ENCODE measurements at regions not wholly inside any gene's neighbourhood (a gene's known extent, or its start where the extent isn't known, plus 50 kb on each side); places are given as distances from the start of the nearest gene placed in this dataset.

- Histone ChIP-seq H3K27me3 (no peaks in the 10 kb centered on the region), H3K9me3 (no peaks in the 10 kb centered on the region), H3K36me3 (no peaks in the 10 kb centered on the region), H3K4me3 (replicated peaks in 1 of 3) (no peak overlapping the region), H3K27ac (no peak overlapping the region), H3K4me1 (no peaks in the 10 kb centered on the region)
- WGBS, 2 donors: 78 to 81% methylated on average over 2 of the region's 2 CpGs
- no peak for DNase-seq
- intact Hi-C loops (cut with DNase I): loop anchor here (10.0 kb wide), 1 partner anchor 141 kb away; no protein-coding TSS in a partner anchor
- TF ChIP-seq, protein P1, sequence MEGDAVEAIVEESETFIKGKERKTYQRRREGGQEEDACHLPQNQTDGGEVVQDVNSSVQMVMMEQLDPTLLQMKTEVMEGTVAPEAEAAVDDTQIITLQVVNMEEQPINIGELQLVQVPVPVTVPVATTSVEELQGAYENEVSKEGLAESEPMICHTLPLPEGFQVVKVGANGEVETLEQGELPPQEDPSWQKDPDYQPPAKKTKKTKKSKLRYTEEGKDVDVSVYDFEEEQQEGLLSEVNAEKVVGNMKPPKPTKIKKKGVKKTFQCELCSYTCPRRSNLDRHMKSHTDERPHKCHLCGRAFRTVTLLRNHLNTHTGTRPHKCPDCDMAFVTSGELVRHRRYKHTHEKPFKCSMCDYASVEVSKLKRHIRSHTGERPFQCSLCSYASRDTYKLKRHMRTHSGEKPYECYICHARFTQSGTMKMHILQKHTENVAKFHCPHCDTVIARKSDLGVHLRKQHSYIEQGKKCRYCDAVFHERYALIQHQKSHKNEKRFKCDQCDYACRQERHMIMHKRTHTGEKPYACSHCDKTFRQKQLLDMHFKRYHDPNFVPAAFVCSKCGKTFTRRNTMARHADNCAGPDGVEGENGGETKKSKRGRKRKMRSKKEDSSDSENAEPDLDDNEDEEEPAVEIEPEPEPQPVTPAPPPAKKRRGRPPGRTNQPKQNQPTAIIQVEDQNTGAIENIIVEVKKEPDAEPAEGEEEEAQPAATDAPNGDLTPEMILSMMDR (IDR thresholded peaks at IDR 0.05): no peak
- no peak for TF ChIP-seq POLR2A (IDR thresholded peaks at IDR 0.05)
Measured at GRCh38 chr20:20903773-20904500, 191.5 kb upstream of the RALGAPA2 start.

- 56 to 61% methylated on average over 4 of the region's 4 CpGs for WGBS, 2 donors
- H3K36me3 ChIP-seq: no peaks in the 10 kb centered on the region
- H3K4me3 ChIP-seq (replicated peaks in 1 of 3): no peak overlapping the region
- DNase-seq: no peak
- H3K27ac ChIP-seq: no peak overlapping the region
- peaks cover 23 to 25% of the 10 kb centered on the region in 2 donors for H3K4me1 ChIP-seq
- no peaks in the 10 kb centered on the region for H3K27me3 ChIP-seq
- H3K9me3 ChIP-seq: no peaks in the 10 kb centered on the region
- TF ChIP-seq, protein P1 (IDR thresholded peaks at IDR 0.05): no peak
- TF ChIP-seq POLR2A (IDR thresholded peaks at IDR 0.05): no peak
- intact Hi-C loops (cut with DNase I): no loop called here
Measured at GRCh38 chr20:20897922-20898321, 185.5 kb upstream of the RALGAPA2 start.

- intact Hi-C loops (cut with DNase I): no loop called here
- Histone ChIP-seq H3K27ac (no peak overlapping the region), H3K4me1 (peaks cover 24 to 25% of the 10 kb centered on the region in 2 donors), H3K36me3 (no peaks in the 10 kb centered on the region), H3K27me3 (no peaks in the 10 kb centered on the region), H3K4me3 (replicated peaks in 1 of 3) (no peak overlapping the region), H3K9me3 (no peaks in the 10 kb centered on the region)
- no peak for TF ChIP-seq POLR2A (IDR thresholded peaks at IDR 0.05)
- TF ChIP-seq, protein P1 (IDR thresholded peaks at IDR 0.05): no peak
- no peak for DNase-seq
Measured at GRCh38 chr20:20897145-20897544, 184.7 kb upstream of the RALGAPA2 start.

DNA sequence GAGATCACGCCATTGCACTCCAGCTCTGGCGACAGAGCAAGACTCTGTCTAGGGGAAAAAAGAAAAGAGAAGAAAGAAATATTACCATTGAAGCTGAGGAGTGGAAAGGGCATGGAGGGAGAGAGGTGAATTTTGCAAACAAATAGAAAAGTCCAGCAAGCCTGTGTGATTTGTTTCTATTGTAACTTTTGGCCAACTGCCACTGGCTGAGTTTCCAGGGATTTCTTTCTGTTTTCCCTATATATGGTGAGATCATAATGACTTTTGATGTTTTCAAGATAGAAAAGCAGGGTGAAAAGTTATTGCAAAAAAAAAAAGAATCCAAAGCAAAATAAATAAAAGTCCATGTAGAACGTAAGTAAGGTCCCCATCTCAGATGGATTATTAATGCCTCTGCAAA is 184.2 kb upstream of the RALGAPA2 start:
- no peak overlapping the region for H3K4me3 ChIP-seq (replicated peaks in 1 of 3)
- DNase-seq: no peak
- H3K9me3 ChIP-seq: no peaks in the 10 kb centered on the region
- peaks cover 24 to 25% of the 10 kb centered on the region in 2 donors for H3K4me1 ChIP-seq
- H3K27ac ChIP-seq: no peak overlapping the region
- no peaks in the 10 kb centered on the region for H3K36me3 ChIP-seq
- WGBS, 2 donors: 75 to 82% methylated on average over 3 of the region's 3 CpGs
- H3K27me3 ChIP-seq: no peaks in the 10 kb centered on the region
- intact Hi-C loops (cut with DNase I): no loop called here
- TF ChIP-seq, protein P1 (IDR thresholded peaks at IDR 0.05): no peak
- TF ChIP-seq POLR2A (IDR thresholded peaks at IDR 0.05): no peak

DNA sequence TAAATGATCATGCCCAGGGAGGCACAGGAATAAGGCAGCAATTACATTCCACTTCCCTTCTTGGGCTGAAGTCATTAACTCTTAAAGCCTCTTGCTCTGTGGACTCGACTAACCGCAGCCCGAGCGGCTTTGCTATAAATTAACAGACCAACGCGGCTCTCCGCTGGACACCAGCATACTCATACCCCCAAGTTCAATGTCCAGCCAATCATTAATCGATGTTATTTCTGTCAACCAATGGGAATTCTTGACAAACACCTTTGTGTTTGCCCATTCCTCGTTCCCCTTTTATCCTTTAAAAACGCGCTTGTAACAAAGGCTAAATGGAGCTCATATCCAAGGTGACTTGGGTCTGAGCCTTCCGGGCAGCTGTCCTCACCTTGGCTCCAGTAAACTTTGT is 183.1 kb upstream of the RALGAPA2 start:
- TF ChIP-seq, protein P1 (IDR thresholded peaks at IDR 0.05): no peak
- TF ChIP-seq POLR2A (IDR thresholded peaks at IDR 0.05): no peak
- no peak overlapping the region for H3K27ac ChIP-seq
- 93 to 97% methylated on average over 12 of the region's 12 CpGs for WGBS, 2 donors
- H3K4me1 ChIP-seq: peaks cover 24 to 25% of the 10 kb centered on the region in 2 donors
- no peaks in the 10 kb centered on the region for H3K36me3 ChIP-seq
- no peak overlapping the region for H3K4me3 ChIP-seq (replicated peaks in 1 of 3)
- no peaks in the 10 kb centered on the region for H3K9me3 ChIP-seq
- intact Hi-C loops (cut with DNase I): no loop called here
- no peaks in the 10 kb centered on the region for H3K27me3 ChIP-seq
- DNase-seq: no peak

All from thyroid gland (tissue), 4 donors.